Retina (tissue), 1 donor: ENCODE measurements at regions not wholly inside any gene's neighbourhood (a gene's known extent, or its start where the extent isn't known, plus 50 kb on each side); places are given as distances from the start of the nearest gene placed in this dataset.

ENCODE experiments used
- DNase-seq: peaks from one replicate; pipeline ENCODE4 v3.0.0-alpha.2; 2016

GRCh38 chr22:44366372-44367300 lies 53.9 kb upstream of the SHISAL1 start:
- DNase-seq = no peak

- no peak for DNase-seq
Observed at GRCh38 chr22:44365832-44366231, 53.1 kb upstream of the SHISAL1 start.

DNA sequence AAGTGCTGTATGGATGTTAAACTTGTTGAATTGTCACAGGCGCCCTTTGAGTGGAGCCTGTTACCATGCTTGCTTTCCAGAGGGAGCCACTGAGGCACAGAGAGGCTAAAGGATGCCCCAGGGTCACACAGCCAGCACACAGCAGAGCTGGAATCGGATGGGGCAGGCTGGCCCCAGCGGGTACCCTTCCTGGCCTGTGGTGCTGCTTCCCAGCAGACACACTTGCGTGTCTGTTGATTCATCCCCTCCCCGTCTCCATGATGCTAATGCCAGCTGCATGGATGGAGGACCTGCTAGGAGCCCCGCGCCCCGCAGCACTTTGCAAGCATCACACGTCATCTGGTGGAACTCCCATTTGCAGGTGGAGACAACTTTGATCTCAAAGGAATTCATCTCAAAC lies 52.4 kb upstream of the SHISAL1 start:
- no peak for DNase-seq

- no peak for DNase-seq
Observed at GRCh38 chr22:44364751-44365130, 52.0 kb upstream of the SHISAL1 start.

GRCh38 chr22:44363980-44364750 lies 51.4 kb upstream of the SHISAL1 start:
- no peak for DNase-seq

DNA sequence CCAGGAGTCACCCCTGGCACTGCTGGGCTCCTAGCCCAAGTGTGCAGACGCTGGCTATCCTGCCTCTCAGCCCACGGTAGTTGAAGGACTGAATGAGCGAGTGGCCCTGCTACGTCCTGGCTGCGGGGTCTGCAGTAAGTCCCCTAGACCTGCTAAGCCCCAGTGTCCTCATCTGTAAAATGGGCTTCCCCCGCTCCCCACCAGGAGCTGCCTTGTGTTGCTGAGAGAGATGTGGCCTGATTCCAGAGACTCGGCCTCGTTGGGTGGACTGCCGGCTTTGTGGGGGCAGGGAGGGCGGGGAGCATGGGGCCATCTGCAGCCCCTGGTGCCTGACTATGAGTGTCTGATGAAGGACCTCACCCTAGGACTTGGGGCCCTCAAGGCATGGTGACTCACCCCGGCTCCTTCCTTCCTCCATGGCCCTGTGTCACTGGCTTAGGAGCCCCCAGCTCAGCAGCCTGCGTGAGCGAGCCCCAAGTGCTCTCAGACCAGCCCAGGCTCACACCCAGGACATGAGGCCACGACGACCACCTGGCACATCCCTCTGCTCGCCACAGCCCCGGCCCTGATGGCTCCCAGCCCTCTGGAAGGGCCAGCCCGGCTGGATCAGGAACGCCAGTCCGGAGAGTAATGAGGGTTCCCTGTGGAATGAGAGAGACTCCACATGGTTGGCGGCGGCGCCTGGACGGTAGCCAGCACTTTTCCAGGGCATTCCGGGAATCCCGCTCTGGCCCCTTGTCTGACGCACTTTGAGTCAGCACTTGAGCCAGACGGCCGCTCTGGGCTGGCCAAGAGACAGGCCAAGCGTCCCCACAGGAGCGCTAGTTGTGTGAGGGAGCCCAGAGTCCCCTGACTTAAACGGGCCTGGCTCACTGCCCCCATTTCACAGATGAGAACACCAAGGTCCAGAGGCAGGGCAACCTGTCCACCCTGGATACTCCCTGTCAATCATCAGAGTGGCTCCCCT lies 50.5 kb upstream of the SHISAL1 start:
- no peak for DNase-seq

- no peak for DNase-seq
Observed at GRCh38 chr22:44362249-44363012, 49.7 kb upstream of the SHISAL1 start.
